Vagina (tissue), 2 donors: ENCODE measurements at regions not wholly inside any gene's neighbourhood (a gene's known extent, or its start where the extent isn't known, plus 50 kb on each side); places are given as distances from the start of the nearest gene placed in this dataset.

Source experiments
- DNase-seq, 2 donors: peaks; one replicate each; pipeline ENCODE4 v3.0.0-alpha.2; 2017; ENCODE audit errors: extremely low spot score in 2 of 2
- H3K27ac ChIP-seq: fragments of 200-600 bp; sonication (generic); one replicate; pipeline ENCODE4 v1.5.1; 2019
- H3K27me3 ChIP-seq: fragments of 200-600 bp; sonication (generic); one replicate; pipeline ENCODE4 v1.5.1; 2019
- H3K36me3 ChIP-seq, 2 donors: fragments of 200-600 bp; sonication (generic); one replicate each; pipeline ENCODE4 v1.5.1; 2017 to 2019
- H3K4me1 ChIP-seq: fragments of 200-600 bp; sonication (generic); one replicate; pipeline ENCODE4 v1.5.1; 2019
- H3K4me3 ChIP-seq, 2 donors: fragments of 200-600 bp; sonication (generic); 1 replicate in 1 of 2; 2 replicates in 1 of 2; pipeline ENCODE4 v1.5.1; 2016 to 2019
- H3K9me3 ChIP-seq: fragments of 200-600 bp; sonication (generic); one replicate; pipeline ENCODE4 v1.5.1; 2019
- POLR2A ChIP-seq, 2 donors: fragments of 450-650 bp; IDR thresholded peaks; one replicate each; pipeline ENCODE4 v1.6.1; 2017; ENCODE audit warnings: antibody characterized with exemption in 2 of 2, mild to moderate bottlenecking in 2 of 2, moderate library complexity in 2 of 2
- POLR2AphosphoS5 ChIP-seq, 2 donors: sonication (generic); formaldehyde crosslinking; IDR thresholded peaks; one replicate each; pipeline ENCODE4 v1.9.0; 2017; ENCODE audit warnings: antibody characterized with exemption in 2 of 2, mild to moderate bottlenecking in 2 of 2, low read depth in 1 of 2; ENCODE audit not compliant: insufficient read depth in 1 of 2
- intact Hi-C: fragments of 100-400 bp; cut with DNase I; formaldehyde crosslinking; loops from one replicate; pipeline ENCODE4 v1.15.1; 2023
- TF ChIP-seq, protein P1 (sequence below), 3 experiments: fragments of 450-650 bp in 2 of 3; fragments of 200-600 bp in 1 of 3; sonication (generic) in 1 of 3; IDR thresholded peaks; one replicate each; pipeline ENCODE4 v1.5.1; 2017 to 2019; ENCODE audit warnings: antibody characterized with exemption in 3 of 3, mild to moderate bottlenecking in 2 of 3, moderate library complexity in 2 of 3

DNA sequence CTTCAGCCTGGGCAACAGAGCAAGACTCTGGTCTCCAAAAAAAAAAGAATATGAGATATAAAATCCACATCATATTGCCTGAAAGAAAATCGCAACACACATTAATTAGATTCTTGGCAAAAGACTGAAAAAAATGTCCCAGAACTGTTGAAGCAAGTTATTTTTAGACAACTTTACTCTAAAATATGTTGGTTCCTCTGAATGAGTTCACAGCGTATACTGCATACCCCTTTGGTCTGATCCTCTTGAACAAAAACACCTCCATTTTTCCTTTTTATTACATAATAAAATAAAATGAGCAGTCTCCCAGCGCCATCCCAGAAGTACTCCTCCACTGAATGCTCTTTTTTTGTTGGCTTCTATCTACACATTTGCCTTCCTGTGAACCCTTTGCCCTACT lies 126.0 kb upstream of the TMEM170B start:
- Histone ChIP-seq H3K9me3 (no peaks in the 10 kb centered on the region), H3K36me3 (no peaks in the 10 kb centered on the region), H3K27ac (no peak overlapping the region), H3K4me1 (peaks cover 15% of the 10 kb centered on the region), H3K4me3 (no peak overlapping the region), H3K27me3 (no peaks in the 10 kb centered on the region)
- no peak for DNase-seq
- intact Hi-C loops, result no loop called here
- TF ChIP-seq, protein P1, sequence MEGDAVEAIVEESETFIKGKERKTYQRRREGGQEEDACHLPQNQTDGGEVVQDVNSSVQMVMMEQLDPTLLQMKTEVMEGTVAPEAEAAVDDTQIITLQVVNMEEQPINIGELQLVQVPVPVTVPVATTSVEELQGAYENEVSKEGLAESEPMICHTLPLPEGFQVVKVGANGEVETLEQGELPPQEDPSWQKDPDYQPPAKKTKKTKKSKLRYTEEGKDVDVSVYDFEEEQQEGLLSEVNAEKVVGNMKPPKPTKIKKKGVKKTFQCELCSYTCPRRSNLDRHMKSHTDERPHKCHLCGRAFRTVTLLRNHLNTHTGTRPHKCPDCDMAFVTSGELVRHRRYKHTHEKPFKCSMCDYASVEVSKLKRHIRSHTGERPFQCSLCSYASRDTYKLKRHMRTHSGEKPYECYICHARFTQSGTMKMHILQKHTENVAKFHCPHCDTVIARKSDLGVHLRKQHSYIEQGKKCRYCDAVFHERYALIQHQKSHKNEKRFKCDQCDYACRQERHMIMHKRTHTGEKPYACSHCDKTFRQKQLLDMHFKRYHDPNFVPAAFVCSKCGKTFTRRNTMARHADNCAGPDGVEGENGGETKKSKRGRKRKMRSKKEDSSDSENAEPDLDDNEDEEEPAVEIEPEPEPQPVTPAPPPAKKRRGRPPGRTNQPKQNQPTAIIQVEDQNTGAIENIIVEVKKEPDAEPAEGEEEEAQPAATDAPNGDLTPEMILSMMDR (IDR thresholded peaks at IDR 0.05), result no peak
- TF ChIP-seq POLR2A (IDR thresholded peaks at IDR 0.05) (no peak), POLR2AphosphoS5 (IDR thresholded peaks at IDR 0.05; ENCODE audit: insufficient read depth in 1 of 2, low read depth in 1 of 2) (no peak)

DNA sequence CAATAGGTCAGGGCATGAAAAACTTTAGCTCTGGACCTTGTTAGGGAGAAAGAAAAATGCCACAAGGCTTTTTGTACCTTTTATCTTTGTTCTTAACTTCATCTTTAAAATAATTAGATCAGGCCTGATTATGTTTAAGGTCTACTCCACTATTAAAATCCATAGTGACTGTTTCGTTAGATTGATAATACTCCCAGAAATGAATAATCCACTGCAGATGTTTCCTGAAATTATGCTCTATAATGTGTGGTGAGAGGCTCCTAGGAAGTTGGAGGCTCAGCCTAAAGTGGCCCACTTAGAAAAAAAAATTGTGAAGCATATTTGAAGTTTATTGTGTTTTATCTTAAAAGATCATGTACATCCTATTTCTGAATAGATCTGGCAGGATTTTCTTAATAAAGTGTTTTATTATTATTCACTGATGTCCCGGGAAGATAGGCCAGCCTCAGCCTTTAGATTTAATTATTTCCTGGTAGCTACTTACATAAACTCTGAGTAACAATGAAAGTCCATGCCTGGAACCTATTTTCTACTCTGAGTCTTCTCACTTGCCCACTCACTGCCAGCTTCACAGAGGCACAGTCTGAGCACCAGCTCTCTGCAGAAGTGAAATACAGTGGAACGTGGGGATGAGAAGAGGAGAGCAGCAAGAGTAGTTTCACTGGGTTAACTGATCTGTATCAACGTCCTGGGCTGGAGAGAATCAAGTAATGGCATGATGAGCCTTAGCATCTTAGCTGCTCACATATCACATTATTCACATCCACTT lies 126.8 kb upstream of the TMEM170B start:
- no peaks in the 10 kb centered on the region for H3K9me3 ChIP-seq
- peaks cover 15% of the 10 kb centered on the region for H3K4me1 ChIP-seq
- DNase-seq, result no peak
- H3K36me3 ChIP-seq, result no peaks in the 10 kb centered on the region
- TF ChIP-seq POLR2AphosphoS5 (IDR thresholded peaks at IDR 0.05; ENCODE audit: insufficient read depth in 1 of 2, low read depth in 1 of 2) (no peak), POLR2A (IDR thresholded peaks at IDR 0.05) (no peak)
- TF ChIP-seq, protein P1 (IDR thresholded peaks at IDR 0.05), result no peak
- intact Hi-C loops, result no loop called here
- H3K27me3 ChIP-seq, result no peaks in the 10 kb centered on the region
- H3K4me3 ChIP-seq, result no peak overlapping the region
- no peak overlapping the region for H3K27ac ChIP-seq

DNA sequence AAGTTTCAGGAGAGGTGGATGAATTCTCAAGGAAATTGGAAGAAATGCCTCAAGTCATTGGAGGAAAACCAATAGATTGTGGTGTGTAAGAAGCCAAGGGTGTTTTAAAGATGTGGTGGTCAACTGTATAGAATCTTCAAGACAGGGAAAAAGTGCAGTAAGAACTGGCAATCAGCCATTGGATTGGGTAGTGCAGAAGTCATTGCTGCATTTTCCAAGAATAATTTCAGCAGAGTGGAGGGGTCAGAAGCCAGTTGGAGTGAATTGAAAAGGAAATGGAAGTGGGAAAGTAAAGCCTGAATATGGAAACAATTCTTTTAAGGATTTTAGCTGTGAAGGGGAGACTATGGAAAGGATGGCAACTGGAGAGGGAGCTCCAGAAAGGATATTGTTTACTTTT lies 128.2 kb upstream of the TMEM170B start:
- TF ChIP-seq, protein P1 (IDR thresholded peaks at IDR 0.05), result no peak
- no peak for TF ChIP-seq POLR2AphosphoS5 (IDR thresholded peaks at IDR 0.05; ENCODE audit: insufficient read depth in 1 of 2, low read depth in 1 of 2)
- no peak for TF ChIP-seq POLR2A (IDR thresholded peaks at IDR 0.05)
- no peak overlapping the region for H3K27ac ChIP-seq
- peaks cover 15% of the 10 kb centered on the region for H3K4me1 ChIP-seq
- H3K36me3 ChIP-seq, result no peaks in the 10 kb centered on the region
- no peak overlapping the region for H3K4me3 ChIP-seq
- DNase-seq, result no peak
- no peaks in the 10 kb centered on the region for H3K9me3 ChIP-seq
- H3K27me3 ChIP-seq, result no peaks in the 10 kb centered on the region
- intact Hi-C loops, result no loop called here

DNA sequence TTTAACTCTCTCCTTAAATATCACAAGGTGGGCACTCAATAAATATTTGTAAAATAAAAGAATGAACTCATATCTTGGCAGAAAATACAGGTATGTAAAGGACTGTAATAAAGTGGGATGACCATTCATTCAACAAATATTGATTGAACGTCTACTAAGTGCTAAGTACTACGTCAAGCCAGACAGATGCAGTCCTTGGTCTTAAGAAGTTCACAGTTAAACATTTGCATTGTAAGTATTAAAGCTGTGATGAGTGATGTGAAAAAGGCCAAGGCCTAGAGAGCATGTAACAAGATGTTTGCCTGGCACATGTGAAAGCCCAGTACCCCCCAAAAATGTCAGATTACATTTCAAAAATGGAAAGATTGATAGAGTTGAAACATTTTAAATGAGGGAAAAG lies 130.1 kb upstream of the TMEM170B start:
- no peaks in the 10 kb centered on the region for H3K27me3 ChIP-seq
- no peak overlapping the region for H3K4me3 ChIP-seq
- no peak for TF ChIP-seq POLR2AphosphoS5 (IDR thresholded peaks at IDR 0.05; ENCODE audit: insufficient read depth in 1 of 2, low read depth in 1 of 2)
- TF ChIP-seq POLR2A (IDR thresholded peaks at IDR 0.05), result no peak
- no peaks in the 10 kb centered on the region for H3K36me3 ChIP-seq
- peaks cover 15% of the 10 kb centered on the region for H3K4me1 ChIP-seq
- intact Hi-C loops, result no loop called here
- H3K27ac ChIP-seq, result no peak overlapping the region
- no peaks in the 10 kb centered on the region for H3K9me3 ChIP-seq
- no peak for DNase-seq

DNA sequence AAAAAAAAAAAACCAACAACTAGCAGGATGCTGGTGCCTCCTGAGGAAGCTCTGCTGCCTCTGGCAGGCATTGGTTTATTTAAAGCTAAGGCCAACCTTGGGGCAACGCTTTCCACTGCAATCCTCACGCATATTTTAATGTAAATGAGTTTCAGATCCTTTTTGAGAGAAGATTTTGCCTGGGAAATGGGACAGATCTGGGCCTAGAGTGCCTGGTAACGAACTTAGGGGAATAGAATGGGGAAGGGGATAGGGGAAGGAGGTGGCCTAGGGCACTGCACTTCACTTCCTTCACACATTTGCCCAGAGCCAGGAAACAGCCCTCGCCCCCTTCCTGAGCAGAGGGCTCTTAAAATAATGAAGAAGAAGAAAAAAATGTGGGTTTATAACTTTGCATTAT lies 132.7 kb upstream of the TMEM170B start:
- no peaks in the 10 kb centered on the region for H3K27me3 ChIP-seq
- H3K36me3 ChIP-seq, result no peaks in the 10 kb centered on the region
- no peaks in the 10 kb centered on the region for H3K4me1 ChIP-seq
- intact Hi-C loops, result no loop called here
- no peak overlapping the region for H3K4me3 ChIP-seq
- no peak for DNase-seq
- H3K9me3 ChIP-seq, result no peaks in the 10 kb centered on the region
- H3K27ac ChIP-seq, result no peak overlapping the region
- TF ChIP-seq, protein P1 (IDR thresholded peaks at IDR 0.05), result no peak
- no peak for TF ChIP-seq POLR2A (IDR thresholded peaks at IDR 0.05)
- TF ChIP-seq POLR2AphosphoS5 (IDR thresholded peaks at IDR 0.05; ENCODE audit: insufficient read depth in 1 of 2, low read depth in 1 of 2), result no peak
